ENCODE measurements at regions not wholly inside any gene's neighbourhood (a gene's known extent, or its start where the extent isn't known, plus 50 kb on each side); places are given as distances from the start of the nearest gene placed in this dataset.

- Histone ChIP-seq H3K4me1 (replicated peaks in 1 of 2) (no peaks in the 10 kb centered on the region), H3K4me3 (no peak overlapping the region), H3K27me3 (no peaks in the 10 kb centered on the region), H3K27ac (no peak overlapping the region), H3K36me3 (replicated peaks in 1 of 2) (no peaks in the 10 kb centered on the region), H3K9me3 (replicated peaks in 1 of 3) (no peaks in the 10 kb centered on the region)
- no peak for DNase-seq
- intact Hi-C loops (cut with DNase I): no loop called here
- TF ChIP-seq CTCF (IDR thresholded peaks at IDR 0.05) (no peak), POLR2A (IDR thresholded peaks at IDR 0.05) (no peak)
- 75 to 88% (median 82%) methylated on average over 4 of the region's 4 CpGs for WGBS, 4 donors
These were observed 184.3 kb upstream of the SIX2 start for GRCh38 chr2:45193581-45193980.

- 61 to 73% (median 65%) methylated on average over 3 to 4 of the region's 4 CpGs for WGBS, 4 donors
- TF ChIP-seq POLR2A (IDR thresholded peaks at IDR 0.05): no peak
- no peak for TF ChIP-seq CTCF (IDR thresholded peaks at IDR 0.05)
- H3K36me3 ChIP-seq (replicated peaks in 1 of 2): no peaks in the 10 kb centered on the region
These were observed 183.7 kb upstream of the SIX2 start for GRCh38 chr2:45192991-45193390.

DNA sequence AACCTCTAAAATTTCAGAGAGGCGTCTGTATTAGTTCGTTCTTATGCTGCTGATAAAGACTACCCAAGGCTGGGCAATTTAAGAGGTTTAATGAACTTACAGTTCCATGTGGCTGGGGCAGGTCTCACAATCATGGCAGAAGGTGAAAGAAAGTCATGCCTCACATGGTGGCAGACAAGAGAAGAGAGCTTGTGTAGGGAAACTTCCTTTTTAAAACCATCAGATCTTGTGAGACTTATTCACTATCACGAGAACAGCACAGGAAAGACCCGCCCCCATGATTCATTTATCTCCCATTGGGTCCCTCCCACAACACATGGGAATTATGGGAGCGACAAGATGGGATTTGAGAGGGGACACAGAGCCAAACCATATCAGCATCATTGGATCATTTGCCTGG lies 183.2 kb upstream of the SIX2 start:
- intact Hi-C loops (cut with DNase I): no loop called here
- TF ChIP-seq POLR2A (IDR thresholded peaks at IDR 0.05): no peak
- no peak for TF ChIP-seq CTCF (IDR thresholded peaks at IDR 0.05)
- H3K36me3 ChIP-seq (replicated peaks in 1 of 2): no peaks in the 10 kb centered on the region
- no peaks in the 10 kb centered on the region for H3K9me3 ChIP-seq (replicated peaks in 1 of 3)
- H3K4me3 ChIP-seq: no peak overlapping the region
- WGBS, 4 donors: 78 to 87% (median 80%) methylated on average over 5 of the region's 5 CpGs
- DNase-seq: no peak
- no peaks in the 10 kb centered on the region for H3K27me3 ChIP-seq
- H3K4me1 ChIP-seq (replicated peaks in 1 of 2): no peaks in the 10 kb centered on the region
- H3K27ac ChIP-seq: no peak overlapping the region

More at GRCh38 chr2:45192991-45193390, 183.7 kb upstream of the SIX2 start:
- DNase-seq: no peak
- Histone ChIP-seq H3K4me3 (no peak overlapping the region), H3K27me3 (no peaks in the 10 kb centered on the region), H3K9me3 (replicated peaks in 1 of 3) (no peaks in the 10 kb centered on the region), H3K4me1 (replicated peaks in 1 of 2) (no peaks in the 10 kb centered on the region), H3K27ac (no peak overlapping the region)
- intact Hi-C loops (cut with DNase I): no loop called here

DNA sequence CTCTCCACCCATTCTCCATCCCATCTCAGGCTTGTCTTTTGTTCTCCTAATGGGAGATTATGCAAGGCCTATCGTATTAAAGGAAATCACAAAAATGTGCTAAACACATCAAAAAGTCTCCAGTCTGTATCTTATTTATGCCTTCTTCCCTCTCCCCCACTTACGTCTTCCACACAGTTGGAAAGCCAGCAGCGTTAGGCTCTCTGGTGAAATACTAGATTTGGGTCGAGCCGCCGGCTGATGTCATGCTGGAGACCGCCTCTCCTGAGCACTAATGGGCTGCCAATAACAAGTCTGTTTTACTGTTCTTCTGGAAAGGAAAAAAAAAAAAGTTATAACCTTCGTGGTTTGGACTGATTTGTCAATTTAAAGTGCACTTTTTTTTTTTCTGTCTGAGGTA lies 182.7 kb upstream of the SIX2 start:
- no peaks in the 10 kb centered on the region for H3K36me3 ChIP-seq (replicated peaks in 1 of 2)
- no peaks in the 10 kb centered on the region for H3K9me3 ChIP-seq (replicated peaks in 1 of 3)
- H3K27ac ChIP-seq: no peak overlapping the region
- no peaks in the 10 kb centered on the region for H3K4me1 ChIP-seq (replicated peaks in 1 of 2)
- H3K27me3 ChIP-seq: no peaks in the 10 kb centered on the region
- DNase-seq: no peak
- H3K4me3 ChIP-seq: no peak overlapping the region
- no peak for TF ChIP-seq POLR2A (IDR thresholded peaks at IDR 0.05)
- no peak for TF ChIP-seq CTCF (IDR thresholded peaks at IDR 0.05)
- 74 to 83% (median 79%) methylated on average over 8 of the region's 8 CpGs for WGBS, 4 donors
- intact Hi-C loops (cut with DNase I): no loop called here
